Loucy (cell line): ENCODE measurements at regions not wholly inside any gene's neighbourhood (a gene's known extent, or its start where the extent isn't known, plus 50 kb on each side); places are given as distances from the start of the nearest gene placed in this dataset.

Experiments used
- H2AFZ ChIP-seq: fragments of 200-600 bp; sonication (generic); 2 replicates; pipeline ENCODE4 v1.6.0; 2016; ENCODE audit warnings: antibody characterized with exemption, mild to moderate bottlenecking, low read length, moderate library complexity
- H3F3A ChIP-seq: fragments of 200-600 bp; 2 replicates; pipeline ENCODE4 v1.6.0; 2016; ENCODE audit warnings: antibody characterized with exemption, low read depth, mild to moderate bottlenecking
- H3K27me3 ChIP-seq: fragments of 200-600 bp; sonication (generic); 2 replicates; pipeline ENCODE4 v1.6.1; 2014; ENCODE audit warnings: low read length, mild to moderate bottlenecking; ENCODE audit not compliant: insufficient read depth, poor library complexity, severe bottlenecking
- H3K36me3 ChIP-seq: fragments of 200-600 bp; sonication (generic); 2 replicates; pipeline ENCODE4 v1.6.1; 2016; ENCODE audit warnings: low read length; ENCODE audit not compliant: insufficient read depth
- H3K4me1 ChIP-seq: fragments of 200-600 bp; sonication (generic); 2 replicates; pipeline ENCODE4 v1.5.1; 2014; ENCODE audit warnings: low read length, mild to moderate bottlenecking; ENCODE audit not compliant: insufficient read depth, poor library complexity, severe bottlenecking
- H3K4me2 ChIP-seq: fragments of 200-600 bp; sonication (generic); 2 replicates; pipeline ENCODE4 v1.6.0; 2014; ENCODE audit warnings: antibody characterized with exemption, low read length, low read depth, mild to moderate bottlenecking; ENCODE audit not compliant: poor library complexity, severe bottlenecking
- H3K4me3 ChIP-seq: fragments of 200-600 bp; sonication (generic); 2 replicates; pipeline ENCODE4 v1.5.1; 2014; ENCODE audit warnings: low read length, mild to moderate bottlenecking, mixed read lengths; ENCODE audit not compliant: poor library complexity, severe bottlenecking
- H3K79me2 ChIP-seq: fragments of 200-600 bp; sonication (generic); 2 replicates; pipeline ENCODE4 v1.6.1; 2014; ENCODE audit warnings: low read length; ENCODE audit not compliant: insufficient read depth
- H3K9ac ChIP-seq: fragments of 200-600 bp; sonication (generic); 2 replicates; pipeline ENCODE4 v1.6.0; 2014; ENCODE audit warnings: mild to moderate bottlenecking, low read depth, low read length, moderate library complexity; ENCODE audit not compliant: poor library complexity, severe bottlenecking
- H3K9me2 ChIP-seq: fragments of 200-600 bp; sonication (generic); replicated peaks from 2 replicates; pipeline ENCODE4 v1.6.1; 2016; ENCODE audit warnings: low read depth, low read length, mixed read lengths
- H3K9me3 ChIP-seq: fragments of 200-600 bp; sonication (generic); 2 replicates; pipeline ENCODE4 v1.6.1; 2014; ENCODE audit warnings: mild to moderate bottlenecking, antibody characterized with exemption, low read length, low read depth; ENCODE audit not compliant: insufficient read depth
- H4K20me1 ChIP-seq: fragments of 200-600 bp; sonication (generic); 2 replicates; pipeline ENCODE4 v1.6.0; 2014; ENCODE audit warnings: antibody characterized with exemption, low read length, mild to moderate bottlenecking; ENCODE audit not compliant: insufficient read depth, poor library complexity, severe bottlenecking
- CTCF ChIP-seq: fragments of 200-600 bp; sonication (generic); conservative IDR thresholded peaks from 2 replicates; pipeline ENCODE4 v1.5.1; 2014; ENCODE audit warnings: mild to moderate bottlenecking, antibody characterized with exemption, low read length
- EZH2phosphoT487 ChIP-seq: fragments of 200-600 bp; IDR thresholded peaks from 2 replicates; pipeline ENCODE4 v1.6.1; 2018; ENCODE audit warnings: antibody characterized with exemption, mild to moderate bottlenecking, moderate library complexity, borderline replicate concordance

DNA sequence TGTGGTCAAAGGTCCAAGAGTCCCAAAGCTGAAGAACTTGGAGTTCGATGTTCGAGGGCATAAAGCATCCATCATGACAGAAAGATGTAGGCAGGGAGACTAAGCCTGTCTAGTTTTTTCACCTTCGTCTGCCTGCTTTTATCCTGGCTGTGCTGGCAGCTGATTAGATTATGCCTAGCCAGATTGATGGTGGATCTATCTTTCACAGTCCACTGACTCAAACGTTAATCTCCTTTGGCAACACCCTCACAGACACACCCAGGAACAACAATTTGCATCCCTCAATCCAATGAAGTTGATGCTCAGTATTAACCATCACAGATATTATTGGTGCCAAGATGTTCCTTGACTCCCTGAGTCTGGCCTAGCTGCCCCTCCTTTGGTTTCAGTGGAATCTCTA, 530.8 kb upstream of the CLINT1 start:
- H3K36me3 ChIP-seq: no peaks in the 10 kb centered on the region
- no peaks in the 10 kb centered on the region for H3K79me2 ChIP-seq
- peaks cover 21% of the 10 kb centered on the region for H3K4me1 ChIP-seq
- no peak overlapping the region for H3K4me2 ChIP-seq
- H2AFZ ChIP-seq: no peak overlapping the region
- no peak for TF ChIP-seq CTCF
- TF ChIP-seq EZH2phosphoT487: no peak
- no peak overlapping the region for H3K4me3 ChIP-seq
- H3F3A ChIP-seq: no peaks in the 10 kb centered on the region
- no peaks in the 10 kb centered on the region for H3K27me3 ChIP-seq
- H3K9me3 ChIP-seq: peaks cover 7% of the 10 kb centered on the region; the same call in 1 of the 2 replicates
- no peaks in the 10 kb centered on the region for H3K9me2 ChIP-seq
- no peaks in the 10 kb centered on the region for H4K20me1 ChIP-seq
- H3K9ac ChIP-seq: no peak overlapping the region

DNA sequence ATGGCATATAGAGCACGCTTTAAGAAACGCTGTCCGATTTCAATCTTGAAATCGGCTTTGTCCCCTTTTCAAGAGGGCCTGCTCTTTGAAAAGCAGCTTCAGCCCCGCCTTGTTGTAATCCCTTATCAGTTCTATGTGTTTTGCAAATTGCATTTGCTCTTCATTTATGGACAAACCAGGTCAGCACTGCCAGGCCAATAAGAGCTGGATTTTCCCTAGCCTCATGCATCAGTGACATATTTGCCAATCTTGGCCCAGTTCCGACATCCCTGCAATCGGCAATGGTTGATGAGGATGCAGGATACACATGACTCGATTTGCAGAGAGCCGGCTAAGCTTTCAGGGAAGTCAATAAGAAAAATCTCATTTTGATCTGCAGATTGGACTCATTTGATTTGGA, 529.1 kb upstream of the CLINT1 start:
- no peak overlapping the region for H3K9ac ChIP-seq
- H2AFZ ChIP-seq: no peak overlapping the region
- no peak overlapping the region for H3K4me2 ChIP-seq
- no peaks in the 10 kb centered on the region for H3K36me3 ChIP-seq
- no peaks in the 10 kb centered on the region for H3F3A ChIP-seq
- H3K4me3 ChIP-seq: no peak overlapping the region
- peaks cover 7% of the 10 kb centered on the region; the same call in 1 of the 2 replicates for H3K9me3 ChIP-seq
- TF ChIP-seq CTCF (no peak), EZH2phosphoT487 (no peak)
- H3K79me2 ChIP-seq: no peaks in the 10 kb centered on the region
- no peaks in the 10 kb centered on the region for H3K27me3 ChIP-seq
- H3K9me2 ChIP-seq: no peaks in the 10 kb centered on the region
- no peaks in the 10 kb centered on the region for H4K20me1 ChIP-seq
- H3K4me1 ChIP-seq: peaks cover 18% of the 10 kb centered on the region

GRCh38 chr5:158387499-158387898, 528.6 kb upstream of the CLINT1 start:
- Histone ChIP-seq H3K9me3 (peaks cover 7% of the 10 kb centered on the region; the same call in 1 of the 2 replicates), H3F3A (no peaks in the 10 kb centered on the region), H3K79me2 (no peaks in the 10 kb centered on the region), H2AFZ (no peak overlapping the region), H3K27me3 (no peaks in the 10 kb centered on the region), H3K4me3 (no peak overlapping the region), H3K4me1 (peaks cover 17% of the 10 kb centered on the region), H3K36me3 (no peaks in the 10 kb centered on the region), H3K9ac (no peak overlapping the region), H3K4me2 (no peak overlapping the region), H4K20me1 (no peaks in the 10 kb centered on the region), H3K9me2 (no peaks in the 10 kb centered on the region)
- TF ChIP-seq CTCF (no peak), EZH2phosphoT487 (no peak)
